ENCODE measurements at regions not wholly inside any gene's neighbourhood (a gene's known extent, or its start where the extent isn't known, plus 50 kb on each side); places are given as distances from the start of the nearest gene placed in this dataset.
"Not testable (repeated sequence)": the region's sequence is repeated elsewhere in the genome, so short reads cannot be mapped to it uniquely, and the experiment has no call there.

- Histone ChIP-seq H3K27me3 (replicated peaks; ENCODE audit: insufficient read depth) (no peaks in the 10 kb centered on the region), H3K36me3 (no peaks in the 10 kb centered on the region), H3K4me3 (no peak overlapping the region), H3K4me1 (ENCODE audit: control insufficient read depth in 1 of 2, low read depth in 2 of 2) (no peaks in the 10 kb centered on the region), H3K27ac (no peak overlapping the region), H3K9me3 (no peaks in the 10 kb centered on the region)
- no peak for TF ChIP-seq CTCF (IDR thresholded peaks at IDR 0.05)
- ATAC-seq (ENCODE audit: insufficient number of reproducible peaks, low FRiP score, low read depth) (no peak), DNase-seq (ENCODE audit: low spot score) (no peak)
Measured at GRCh38 chr4:18106620-18107019, 85.1 kb upstream of the LCORL start.

GRCh38 chr4:18105030-18106011 lies 83.8 kb upstream of the LCORL start:
- ATAC-seq (ENCODE audit: insufficient number of reproducible peaks, low FRiP score, low read depth) (no peak), DNase-seq (ENCODE audit: low spot score) (no peak)
- Histone ChIP-seq H3K36me3 (no peaks in the 10 kb centered on the region), H3K27me3 (replicated peaks; ENCODE audit: insufficient read depth) (no peaks in the 10 kb centered on the region), H3K4me1 (ENCODE audit: control insufficient read depth in 1 of 2, low read depth in 2 of 2) (no peaks in the 10 kb centered on the region), H3K27ac (no peak overlapping the region), H3K4me3 (no peak overlapping the region), H3K9me3 (no peaks in the 10 kb centered on the region)
- TF ChIP-seq CTCF (IDR thresholded peaks at IDR 0.05): no peak

GRCh38 chr4:18103876-18104605 lies 82.5 kb upstream of the LCORL start:
- TF ChIP-seq CTCF (IDR thresholded peaks at IDR 0.05): no peak
- no peak overlapping the region for H3K4me3 ChIP-seq
- no peak for ATAC-seq (ENCODE audit: insufficient number of reproducible peaks, low FRiP score, low read depth)
- H3K9me3 ChIP-seq: no peaks in the 10 kb centered on the region
- no peaks in the 10 kb centered on the region for H3K4me1 ChIP-seq (ENCODE audit: control insufficient read depth in 1 of 2, low read depth in 2 of 2)
- DNase-seq (ENCODE audit: low spot score): no peak
- H3K27me3 ChIP-seq (replicated peaks; ENCODE audit: insufficient read depth): no peaks in the 10 kb centered on the region
- H3K27ac ChIP-seq: no peak overlapping the region
- H3K36me3 ChIP-seq: no peaks in the 10 kb centered on the region

GRCh38 chr4:18100657-18101056 lies 79.1 kb upstream of the LCORL start:
- Histone ChIP-seq H3K36me3 (no peaks in the 10 kb centered on the region), H3K27me3 (replicated peaks; ENCODE audit: insufficient read depth) (no peaks in the 10 kb centered on the region), H3K9me3 (no peaks in the 10 kb centered on the region), H3K4me3 (no peak overlapping the region), H3K4me1 (ENCODE audit: control insufficient read depth in 1 of 2, low read depth in 2 of 2) (no peaks in the 10 kb centered on the region), H3K27ac (no peak overlapping the region)
- no peak for TF ChIP-seq CTCF (IDR thresholded peaks at IDR 0.05)
- DNase-seq (ENCODE audit: low spot score) (no peak), ATAC-seq (ENCODE audit: insufficient number of reproducible peaks, low FRiP score, low read depth) (no peak)

- not testable (repeated sequence) for H3K4me3 ChIP-seq; H3K36me3 ChIP-seq; H3K27me3 ChIP-seq (replicated peaks; ENCODE audit: insufficient read depth); H3K4me1 ChIP-seq (ENCODE audit: control insufficient read depth in 1 of 2, low read depth in 2 of 2); H3K9me3 ChIP-seq; ATAC-seq (ENCODE audit: insufficient number of reproducible peaks, low FRiP score, low read depth); H3K27ac ChIP-seq; DNase-seq (ENCODE audit: low spot score)
Measured at GRCh38 chr4:18090447-18090846, 68.9 kb upstream of the LCORL start.
